Natural killer cell (primary cell): ENCODE measurements at regions not wholly inside any gene's neighbourhood (a gene's known extent, or its start where the extent isn't known, plus 50 kb on each side); places are given as distances from the start of the nearest gene placed in this dataset.

Source experiments
- ATAC-seq, 3 donors: fragments of 150-1000 bp in 2 of 3; fragments of 200-7000 bp in 1 of 3; cut with Tn5 transposase; 1 replicate in 1 of 3; 2 replicates in 2 of 3; pipeline ENCODE4 v1.10.0; 2021; ENCODE audit warnings: mild to moderate bottlenecking in 2 of 3, moderate library complexity in 2 of 3
- DNase-seq, 2 donors: peaks; one replicate each; pipeline versions ENCODE4 v3.0.0 to v3.0.0-alpha.2; 2013 to 2021; ENCODE audit warnings: mixed read lengths in 1 of 2
- H3K27ac ChIP-seq: one replicate; pipeline ENCODE4 v1.5.1; 2013; ENCODE audit warnings: mild to moderate bottlenecking, low read length
- H3K27me3 ChIP-seq: one replicate; pipeline ENCODE4 v1.6.1; 2013; ENCODE audit warnings: low read length; ENCODE audit not compliant: control insufficient read depth, insufficient read depth
- H3K36me3 ChIP-seq: one replicate; pipeline ENCODE4 v1.6.1; 2013; ENCODE audit warnings: low read length; ENCODE audit not compliant: control insufficient read depth, insufficient read depth
- H3K4me1 ChIP-seq: one replicate; pipeline ENCODE4 v1.6.1; 2013; ENCODE audit warnings: low read length; ENCODE audit not compliant: control insufficient read depth, insufficient read depth
- H3K4me3 ChIP-seq: one replicate; pipeline ENCODE4 v1.5.1; 2013; ENCODE audit warnings: low read length
- H3K9me3 ChIP-seq: one replicate; pipeline ENCODE4 v1.6.1; 2013; ENCODE audit warnings: low read length; ENCODE audit not compliant: control insufficient read depth, insufficient read depth
- H3K27ac Mint-ChIP-seq, 2 donors: one replicate each; pipeline ENCODE4 v1.8.0; 2022; ENCODE audit warnings: mild to moderate bottlenecking in 2 of 2, mixed read lengths in 2 of 2, moderate library complexity in 1 of 2
- H3K27me3 Mint-ChIP-seq, 2 donors: one replicate each; pipeline ENCODE4 v1.8.0; 2022; ENCODE audit warnings: low read depth in 2 of 2, mixed read lengths in 2 of 2
- H3K36me3 Mint-ChIP-seq: one replicate; pipeline ENCODE4 v1.8.0; 2022; ENCODE audit warnings: mixed read lengths
- H3K4me1 Mint-ChIP-seq, 2 donors: one replicate each; pipeline ENCODE4 v1.8.0; 2022; ENCODE audit warnings: mixed read lengths in 2 of 2
- H3K4me3 Mint-ChIP-seq: one replicate; pipeline ENCODE4 v1.8.0; 2022; ENCODE audit warnings: mild to moderate bottlenecking, moderate library complexity, mixed read lengths
- H3K9me3 Mint-ChIP-seq, 2 donors: one replicate each; pipeline ENCODE4 v1.8.0; 2022; ENCODE audit warnings: mixed read lengths in 2 of 2
- CTCF ChIP-seq: fragments of 200-600 bp; IDR thresholded peaks from one replicate; pipeline ENCODE4 v1.8.0; 2022; ENCODE audit warnings: antibody characterized with exemption
- WGBS: methylation state at CpG from one replicate; pipeline ENCODE4 v1.1.7; 2013; ENCODE audit warnings: missing lambda C conversion rate; ENCODE audit not compliant: insufficient coverage; 5-methylcytosine and 5-hydroxymethylcytosine counted together
- intact Hi-C: fragments of 100-400 bp; cut with micrococcal nuclease; formaldehyde crosslinking; loops from one replicate; pipeline ENCODE4 v1.14.2; 2022

GRCh38 chr16:60346256-60346655, 1612.1 kb upstream of the GOT2 start:
- intact Hi-C loops, result no loop called here
- H3K9me3 ChIP-seq, result no peaks in the 10 kb centered on the region
- ATAC-seq (no peak), DNase-seq (no peak)
- H3K36me3 ChIP-seq, result no peaks in the 10 kb centered on the region
- Mint-ChIP-seq H3K27me3 (no peaks in the 10 kb centered on the region), H3K36me3 (no peaks in the 10 kb centered on the region), H3K4me3 (no peak overlapping the region), H3K4me1 (no peaks in the 10 kb centered on the region), H3K27ac (no peak overlapping the region), H3K9me3 (peaks cover 15 to 18% of the 10 kb centered on the region in 2 donors)
- no peaks in the 10 kb centered on the region for H3K27me3 ChIP-seq
- no CpG with 5 or more reads among the region's 1 CpG for WGBS
- no peak overlapping the region for H3K27ac ChIP-seq
- no peak for TF ChIP-seq CTCF
- no peaks in the 10 kb centered on the region for H3K4me1 ChIP-seq
- H3K4me3 ChIP-seq, result no peak overlapping the region

- DNase-seq (no peak), ATAC-seq (no peak)
- H3K36me3 ChIP-seq, result no peaks in the 10 kb centered on the region
- no peak overlapping the region for H3K27ac ChIP-seq
- no peak overlapping the region for H3K4me3 ChIP-seq
- Mint-ChIP-seq H3K9me3 (peaks cover 3 to 7% of the 10 kb centered on the region in 2 donors), H3K4me1 (no peaks in the 10 kb centered on the region), H3K4me3 (no peak overlapping the region), H3K36me3 (no peaks in the 10 kb centered on the region), H3K27me3 (no peaks in the 10 kb centered on the region), H3K27ac (no peak overlapping the region)
- 84% methylated on average over 4 of the region's 4 CpGs for WGBS
- intact Hi-C loops, result no loop called here
- H3K9me3 ChIP-seq, result no peaks in the 10 kb centered on the region
- no peaks in the 10 kb centered on the region for H3K27me3 ChIP-seq
- no peaks in the 10 kb centered on the region for H3K4me1 ChIP-seq
- no peak for TF ChIP-seq CTCF
Observed at GRCh38 chr16:60337671-60338070, 1603.6 kb upstream of the GOT2 start.

GRCh38 chr16:60331168-60331567, 1597.1 kb upstream of the GOT2 start:
- H3K36me3 ChIP-seq, result no peaks in the 10 kb centered on the region
- no peak for DNase-seq
- no peak overlapping the region for H3K27ac ChIP-seq
- H3K27ac Mint-ChIP-seq, result no peak overlapping the region
- no peaks in the 10 kb centered on the region for H3K9me3 ChIP-seq
- intact Hi-C loops, result no loop called here
- no peak overlapping the region for H3K4me3 ChIP-seq
- ATAC-seq, result no peak
- no peak for TF ChIP-seq CTCF
- peaks cover 0 to 7% of the 10 kb centered on the region in 2 donors for H3K9me3 Mint-ChIP-seq
- WGBS, result 100% methylated on average over 1 of the region's 2 CpGs
- no peaks in the 10 kb centered on the region for H3K27me3 Mint-ChIP-seq
- no peak overlapping the region for H3K4me3 Mint-ChIP-seq
- no peaks in the 10 kb centered on the region for H3K4me1 ChIP-seq
- H3K27me3 ChIP-seq, result no peaks in the 10 kb centered on the region
- H3K36me3 Mint-ChIP-seq, result peaks cover 10% of the 10 kb centered on the region
- H3K4me1 Mint-ChIP-seq, result no peaks in the 10 kb centered on the region

- no peaks in the 10 kb centered on the region for H3K4me1 Mint-ChIP-seq
- H3K27me3 Mint-ChIP-seq, result no peaks in the 10 kb centered on the region
- no CpG with 5 or more reads among the region's 2 CpGs for WGBS
- Histone ChIP-seq H3K9me3 (no peaks in the 10 kb centered on the region), H3K4me3 (no peak overlapping the region), H3K36me3 (no peaks in the 10 kb centered on the region), H3K27me3 (no peaks in the 10 kb centered on the region), H3K27ac (no peak overlapping the region), H3K4me1 (no peaks in the 10 kb centered on the region)
- no peak for TF ChIP-seq CTCF
- H3K36me3 Mint-ChIP-seq, result peaks cover 10% of the 10 kb centered on the region
- no peak overlapping the region for H3K27ac Mint-ChIP-seq
- ATAC-seq (no peak), DNase-seq (no peak)
- H3K4me3 Mint-ChIP-seq, result no peak overlapping the region
- H3K9me3 Mint-ChIP-seq, result peaks cover 4 to 11% of the 10 kb centered on the region in 2 donors
- intact Hi-C loops, result no loop called here
Observed at GRCh38 chr16:60329108-60329507, 1595.0 kb upstream of the GOT2 start.
